HEK293 (cell line): ENCODE measurements at regions not wholly inside any gene's neighbourhood (a gene's known extent, or its start where the extent isn't known, plus 50 kb on each side); places are given as distances from the start of the nearest gene placed in this dataset.

ENCODE experiments used
- CTCF ChIA-PET: fragments of 350-600 bp; formaldehyde crosslinking; extraction: SDS; loops from one replicate; lab custom pipeline; 2021; ENCODE audit warnings: antibody characterized with exemption; lab: Yijun Ruan, JAX
- POLR2A ChIA-PET: fragments of 300-600 bp; formaldehyde crosslinking; extraction: SDS; loops from one replicate; lab custom pipeline; 2020; ENCODE audit warnings: antibody characterized with exemption, inconsistent platforms; lab: Yijun Ruan, JAX
- H3K27ac ChIP-seq: fragments of 200-500 bp; sonication (Bioruptor generic); 2 replicates; pipeline ENCODE4 v1.5.1; 2014; ENCODE audit warnings: low read depth, low read length, control low read depth, inconsistent platforms; ENCODE audit errors: extremely low read depth
- H3K36me3 ChIP-seq, 2 experiments: fragments of 200-500 bp in 1 of 2; sonication (Bioruptor generic) in 1 of 2; 1 replicate in 1 of 2; 2 replicates in 1 of 2; pipeline ENCODE4 v1.5.1; 2014 to 2017; ENCODE audit warnings: inconsistent platforms in 2 of 2, low read length in 2 of 2; ENCODE audit not compliant: control insufficient read depth in 2 of 2, insufficient read depth in 1 of 2
- H3K4me1 ChIP-seq: fragments of 200-500 bp; sonication (Bioruptor generic); 2 replicates; pipeline ENCODE4 v1.5.1; 2014; ENCODE audit warnings: mild to moderate bottlenecking, low read length, inconsistent platforms; ENCODE audit not compliant: control insufficient read depth, insufficient read depth
- H3K4me3 ChIP-seq: 2 replicates; pipeline ENCODE4 v1.5.1; 2011; ENCODE audit warnings: low read depth, mild to moderate bottlenecking, control low read depth, low read length, moderate library complexity
- H3K9me3 ChIP-seq: fragments of 200-500 bp; sonication (Bioruptor generic); 2 replicates; pipeline ENCODE4 v1.5.1; 2014; ENCODE audit warnings: low read depth, low read length, inconsistent platforms; ENCODE audit not compliant: control insufficient read depth, insufficient read depth
- EGR2 ChIP-seq: fragments of 450-650 bp; formaldehyde crosslinking; IDR thresholded peaks from 2 replicates; pipeline ENCODE4 v1.5.1; 2016; ENCODE audit warnings: low read depth, missing biosample characterization, missing genetic modification characterization
- MZF1 ChIP-seq: fragments of 450-650 bp; formaldehyde crosslinking; IDR thresholded peaks from 2 replicates; pipeline ENCODE4 v1.5.1; 2017; ENCODE audit warnings: missing biosample characterization, missing genetic modification characterization, borderline replicate concordance
- SP7 ChIP-seq: fragments of 450-650 bp; formaldehyde crosslinking; IDR thresholded peaks from 2 replicates; pipeline ENCODE4 v1.5.1; 2016; ENCODE audit warnings: missing biosample characterization, missing genetic modification characterization
- TCF7L2 ChIP-seq: IDR thresholded peaks from 2 replicates; pipeline ENCODE4 v1.6.1; 2011; ENCODE audit warnings: low read depth, mild to moderate bottlenecking, inconsistent platforms, low read length, moderate library complexity, borderline replicate concordance
- ZBTB10 ChIP-seq: fragments of 450-650 bp; formaldehyde crosslinking; IDR thresholded peaks from 2 replicates; pipeline ENCODE4 v1.5.1; 2016; ENCODE audit warnings: missing biosample characterization, missing genetic modification characterization
- ZBTB48 ChIP-seq: fragments of 450-650 bp; formaldehyde crosslinking; IDR thresholded peaks from 2 replicates; pipeline ENCODE4 v1.5.1; 2016; ENCODE audit warnings: missing biosample characterization, missing genetic modification characterization
- ZBTB8A ChIP-seq: fragments of 450-650 bp; formaldehyde crosslinking; IDR thresholded peaks from 2 replicates; pipeline ENCODE4 v1.5.1; 2016; ENCODE audit warnings: missing biosample characterization, missing genetic modification characterization
- ZIC2 ChIP-seq: fragments of 450-650 bp; formaldehyde crosslinking; IDR thresholded peaks from 2 replicates; pipeline ENCODE4 v1.5.1; 2016; ENCODE audit warnings: missing biosample characterization, missing genetic modification characterization
- ZNF112 ChIP-seq: fragments of 450-650 bp; formaldehyde crosslinking; IDR thresholded peaks from 2 replicates; pipeline ENCODE4 v1.5.0; 2017; ENCODE audit warnings: missing biosample characterization, missing genetic modification characterization
- ZNF138 ChIP-seq: fragments of 450-650 bp; formaldehyde crosslinking; IDR thresholded peaks from 2 replicates; pipeline ENCODE4 v1.5.1; 2016; ENCODE audit warnings: missing biosample characterization, missing genetic modification characterization, borderline replicate concordance
- ZNF248 ChIP-seq: fragments of 450-650 bp; formaldehyde crosslinking; IDR thresholded peaks from 2 replicates; pipeline ENCODE4 v1.5.1; 2017; ENCODE audit warnings: missing biosample characterization, missing genetic modification characterization
- ZNF280C ChIP-seq: fragments of 450-650 bp; formaldehyde crosslinking; IDR thresholded peaks from 2 replicates; pipeline ENCODE4 v1.5.1; 2016; ENCODE audit warnings: missing biosample characterization, missing genetic modification characterization
- ZNF302 ChIP-seq: fragments of 450-650 bp; formaldehyde crosslinking; IDR thresholded peaks from 2 replicates; pipeline ENCODE4 v1.5.1; 2016; ENCODE audit warnings: missing biosample characterization, missing genetic modification characterization, low read depth
- ZNF311 ChIP-seq: fragments of 450-650 bp; formaldehyde crosslinking; IDR thresholded peaks from 2 replicates; pipeline ENCODE4 v1.5.1; 2017; ENCODE audit warnings: missing biosample characterization, missing genetic modification characterization, borderline replicate concordance
- ZNF518A ChIP-seq: fragments of 450-650 bp; formaldehyde crosslinking; conservative IDR thresholded peaks from 2 replicates; pipeline ENCODE4 v1.5.1; 2016; ENCODE audit warnings: low read depth, missing biosample characterization, missing genetic modification characterization
- ZNF558 ChIP-seq: fragments of 450-650 bp; formaldehyde crosslinking; IDR thresholded peaks from 2 replicates; pipeline ENCODE4 v1.5.1; 2016; ENCODE audit warnings: missing biosample characterization, missing genetic modification characterization
- ZNF624 ChIP-seq: fragments of 450-650 bp; formaldehyde crosslinking; IDR thresholded peaks from 2 replicates; pipeline ENCODE4 v1.5.1; 2017; ENCODE audit warnings: missing biosample characterization, missing genetic modification characterization
- ZNF629 ChIP-seq: fragments of 450-650 bp; formaldehyde crosslinking; IDR thresholded peaks from 2 replicates; pipeline ENCODE4 v1.5.1; 2017; ENCODE audit warnings: missing biosample characterization, missing genetic modification characterization
- ZNF660 ChIP-seq: fragments of 450-650 bp; IDR thresholded peaks from 2 replicates; pipeline ENCODE4 v1.5.1; 2018; ENCODE audit warnings: missing biosample characterization, mild to moderate bottlenecking, missing genetic modification characterization
- ZNF677 ChIP-seq: fragments of 450-650 bp; IDR thresholded peaks from 2 replicates; pipeline ENCODE4 v1.5.0; 2018; ENCODE audit warnings: missing biosample characterization, mild to moderate bottlenecking, missing genetic modification characterization, moderate library complexity
- ZNF707 ChIP-seq: fragments of 450-650 bp; formaldehyde crosslinking; IDR thresholded peaks from 2 replicates; pipeline ENCODE4 v1.5.1; 2016; ENCODE audit warnings: missing biosample characterization, missing genetic modification characterization
- ZNF776 ChIP-seq: fragments of 450-650 bp; formaldehyde crosslinking; IDR thresholded peaks from 2 replicates; pipeline ENCODE4 v1.5.0; 2017; ENCODE audit warnings: missing biosample characterization, missing genetic modification characterization, borderline replicate concordance

GRCh38 chr4:8732092-8732491 is 139.5 kb downstream of the CPZ start:
- no peaks in the 10 kb centered on the region for H3K9me3 ChIP-seq
- no peak overlapping the region for H3K27ac ChIP-seq
- no peak overlapping the region for H3K4me3 ChIP-seq
- no peaks in the 10 kb centered on the region for H3K36me3 ChIP-seq
- no peak for TF ChIP-seq TCF7L2
- TF ChIP-seq ZBTB10: no peak
- TF ChIP-seq ZNF248: no peak
- TF ChIP-seq ZNF624 (tag by site-specific recombination): no peak
- TF ChIP-seq ZNF112 (tag by site-specific recombination): no peak
- no peak for TF ChIP-seq ZNF629 (tag by site-specific recombination)
- TF ChIP-seq ZNF518A: no peak
- no peak for TF ChIP-seq ZNF677 (tag by site-specific recombination)
- no peak for TF ChIP-seq ZNF776
- no peak for TF ChIP-seq ZBTB8A (tag by site-specific recombination)
- no peak for TF ChIP-seq ZNF707 (tag by site-specific recombination)
- TF ChIP-seq SP7 (tag by site-specific recombination): no peak
- TF ChIP-seq MZF1: no peak
- no peaks in the 10 kb centered on the region for H3K4me1 ChIP-seq
- ChIA-PET CTCF (interaction anchor here (1.7 kb wide), 1 partner anchor 186 kb away, joined by 4 read pairs; no protein-coding TSS in a partner anchor), POLR2A (no interaction called here)

- Histone ChIP-seq H3K36me3 (no peaks in the 10 kb centered on the region), H3K4me3 (no peak overlapping the region), H3K27ac (no peak overlapping the region)
- POLR2A ChIA-PET: no interaction called here
- TF ChIP-seq EGR2 (tag by site-specific recombination) (0 out of 2 replicates have a peak, but pooled peaks have one; percentile 51), ZIC2 (no peak)
- TF ChIP-seq, all 188 proteins: peak for 1
- Histone ChIP-seq H3K4me1 (no peaks in the 10 kb centered on the region), H3K9me3 (no peaks in the 10 kb centered on the region)
- CTCF ChIA-PET: interaction anchor here (1.7 kb wide), 1 partner anchor 187 kb away, joined by 4 read pairs; no protein-coding TSS in a partner anchor
These were observed 138.8 kb downstream of the CPZ start for GRCh38 chr4:8731364-8731763.

- no peak overlapping the region for H3K4me3 ChIP-seq
- no peak overlapping the region for H3K27ac ChIP-seq
- ChIA-PET POLR2A (no interaction called here), CTCF (no interaction called here)
- no peaks in the 10 kb centered on the region for H3K36me3 ChIP-seq
- no peak for TF ChIP-seq ZBTB48 (tag by site-specific recombination)
- TF ChIP-seq ZNF558 (tag by site-specific recombination): no peak
- TF ChIP-seq ZNF660 (tag by site-specific recombination): no peak
- no peak for TF ChIP-seq ZNF302 (tag by site-specific recombination)
- no peak for TF ChIP-seq ZNF624 (tag by site-specific recombination)
- TF ChIP-seq ZNF280C: no peak
- no peak for TF ChIP-seq ZNF138 (tag by site-specific recombination)
- no peak for TF ChIP-seq ZNF311 (tag by site-specific recombination)
- no peaks in the 10 kb centered on the region for H3K4me1 ChIP-seq
- H3K9me3 ChIP-seq: no peaks in the 10 kb centered on the region
These were observed 138.1 kb downstream of the CPZ start for GRCh38 chr4:8730681-8731080.
